Astrocyte (in vitro differentiated cells and primary cell): ENCODE measurements at regions not wholly inside any gene's neighbourhood (a gene's known extent, or its start where the extent isn't known, plus 50 kb on each side); places are given as distances from the start of the nearest gene placed in this dataset.

Experiments used
- DNase-seq: peaks from one replicate; pipeline ENCODE4 v3.0.0-alpha.2; 2010; ENCODE audit warnings: low read depth
- FAIRE-seq: peaks from 2 replicates; lab custom pipeline; 2011; peaks lifted over from hg19 to GRCh38; lab: Jason Lieb, UNC
- H2AFZ ChIP-seq: 2 replicates; pipeline ENCODE4 v1.6.0; 2012; ENCODE audit warnings: low read depth, low read length, inconsistent platforms
- H3K27ac ChIP-seq: 2 replicates; pipeline ENCODE4 v1.5.1; 2011; ENCODE audit warnings: low read depth, low read length, inconsistent platforms
- H3K27me3 ChIP-seq: 2 replicates; pipeline ENCODE4 v1.6.0; 2011; ENCODE audit warnings: low read length, inconsistent platforms; ENCODE audit not compliant: insufficient read depth
- H3K36me3 ChIP-seq: 2 replicates; pipeline ENCODE4 v1.5.1; 2011; ENCODE audit warnings: low read length, inconsistent platforms; ENCODE audit not compliant: insufficient read depth
- H3K4me1 ChIP-seq: 2 replicates; pipeline ENCODE4 v1.5.1; 2011; ENCODE audit warnings: low read length, inconsistent platforms; ENCODE audit not compliant: insufficient read depth
- H3K4me2 ChIP-seq: 2 replicates; pipeline ENCODE4 v1.6.0; 2012; ENCODE audit warnings: low read length, inconsistent platforms
- H3K4me3 ChIP-seq: 2 replicates; pipeline ENCODE4 v1.5.1; 2011; ENCODE audit warnings: low read depth, mild to moderate bottlenecking, low read length, inconsistent platforms; ENCODE audit not compliant: insufficient read depth
- H3K79me2 ChIP-seq: 2 replicates; pipeline ENCODE4 v1.6.0; 2012; ENCODE audit warnings: mild to moderate bottlenecking, low read length, inconsistent platforms; ENCODE audit not compliant: insufficient read depth
- H3K9ac ChIP-seq: 2 replicates; pipeline ENCODE4 v1.6.0; 2012; ENCODE audit warnings: mild to moderate bottlenecking, low read length, inconsistent platforms
- H3K9me3 ChIP-seq: 2 replicates; pipeline ENCODE4 v1.5.1; 2012; ENCODE audit warnings: low read depth, mild to moderate bottlenecking, low read length, inconsistent platforms; ENCODE audit not compliant: insufficient read depth
- H4K20me1 ChIP-seq: 2 replicates; pipeline ENCODE4 v1.6.0; 2012; ENCODE audit warnings: low read length, inconsistent platforms; ENCODE audit not compliant: insufficient read depth
- H3K27ac Mint-ChIP-seq: one replicate; pipeline ENCODE4 v1.8.0; 2021; ENCODE audit warnings: mild to moderate bottlenecking, mixed read lengths; ENCODE audit not compliant: unreplicated experiment
- H3K27me3 Mint-ChIP-seq: one replicate; pipeline ENCODE4 v1.8.0; 2021; ENCODE audit warnings: low read depth, mixed read lengths; ENCODE audit not compliant: unreplicated experiment
- H3K36me3 Mint-ChIP-seq: one replicate; pipeline ENCODE4 v1.8.0; 2021; ENCODE audit warnings: low read depth, mixed read lengths; ENCODE audit not compliant: unreplicated experiment
- H3K4me1 Mint-ChIP-seq: one replicate; pipeline ENCODE4 v1.8.0; 2021; ENCODE audit warnings: low read depth, mixed read lengths; ENCODE audit not compliant: unreplicated experiment
- H3K4me3 Mint-ChIP-seq: one replicate; pipeline ENCODE4 v1.8.0; 2021; ENCODE audit warnings: mild to moderate bottlenecking, moderate library complexity, mixed read lengths; ENCODE audit not compliant: unreplicated experiment
- H3K9me3 Mint-ChIP-seq: one replicate; pipeline ENCODE4 v1.8.0; 2021; ENCODE audit warnings: mild to moderate bottlenecking, mixed read lengths; ENCODE audit not compliant: unreplicated experiment
- EZH2 ChIP-seq: IDR thresholded peaks from 2 replicates; pipeline ENCODE4 v1.6.1; 2012; ENCODE audit warnings: mild to moderate bottlenecking, low read length, inconsistent platforms; ENCODE audit not compliant: insufficient read depth
- TF ChIP-seq, protein P1 (sequence below): IDR thresholded peaks from 2 replicates; pipeline ENCODE4 v1.5.1; 2011; ENCODE audit warnings: low read depth, mild to moderate bottlenecking, inconsistent platforms, low read length, moderate library complexity; ENCODE audit not compliant: insufficient read depth

- H3K36me3 ChIP-seq: no peaks in the 10 kb centered on the region
- H3K4me2 ChIP-seq: no peak overlapping the region
- Mint-ChIP-seq H3K27ac (no peak overlapping the region), H3K27me3 (no peaks in the 10 kb centered on the region), H3K4me3 (no peak overlapping the region), H3K36me3 (no peaks in the 10 kb centered on the region), H3K4me1 (no peaks in the 10 kb centered on the region), H3K9me3 (no peaks in the 10 kb centered on the region)
- no peak overlapping the region for H3K27ac ChIP-seq
- FAIRE-seq: no peak
- DNase-seq: no peak
- H3K4me3 ChIP-seq: no peak overlapping the region
- no peaks in the 10 kb centered on the region for H3K27me3 ChIP-seq
- H3K9me3 ChIP-seq: no peaks in the 10 kb centered on the region
- H3K79me2 ChIP-seq: no peaks in the 10 kb centered on the region
- TF ChIP-seq, protein P1, sequence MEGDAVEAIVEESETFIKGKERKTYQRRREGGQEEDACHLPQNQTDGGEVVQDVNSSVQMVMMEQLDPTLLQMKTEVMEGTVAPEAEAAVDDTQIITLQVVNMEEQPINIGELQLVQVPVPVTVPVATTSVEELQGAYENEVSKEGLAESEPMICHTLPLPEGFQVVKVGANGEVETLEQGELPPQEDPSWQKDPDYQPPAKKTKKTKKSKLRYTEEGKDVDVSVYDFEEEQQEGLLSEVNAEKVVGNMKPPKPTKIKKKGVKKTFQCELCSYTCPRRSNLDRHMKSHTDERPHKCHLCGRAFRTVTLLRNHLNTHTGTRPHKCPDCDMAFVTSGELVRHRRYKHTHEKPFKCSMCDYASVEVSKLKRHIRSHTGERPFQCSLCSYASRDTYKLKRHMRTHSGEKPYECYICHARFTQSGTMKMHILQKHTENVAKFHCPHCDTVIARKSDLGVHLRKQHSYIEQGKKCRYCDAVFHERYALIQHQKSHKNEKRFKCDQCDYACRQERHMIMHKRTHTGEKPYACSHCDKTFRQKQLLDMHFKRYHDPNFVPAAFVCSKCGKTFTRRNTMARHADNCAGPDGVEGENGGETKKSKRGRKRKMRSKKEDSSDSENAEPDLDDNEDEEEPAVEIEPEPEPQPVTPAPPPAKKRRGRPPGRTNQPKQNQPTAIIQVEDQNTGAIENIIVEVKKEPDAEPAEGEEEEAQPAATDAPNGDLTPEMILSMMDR: no peak
- no peak for TF ChIP-seq EZH2
- H4K20me1 ChIP-seq: no peaks in the 10 kb centered on the region
- no peak overlapping the region for H2AFZ ChIP-seq
- H3K9ac ChIP-seq: no peak overlapping the region
- no peaks in the 10 kb centered on the region for H3K4me1 ChIP-seq
Measured at GRCh38 chr5:17709011-17709710, 74.9 kb downstream of the TAF11L14 start.

DNA sequence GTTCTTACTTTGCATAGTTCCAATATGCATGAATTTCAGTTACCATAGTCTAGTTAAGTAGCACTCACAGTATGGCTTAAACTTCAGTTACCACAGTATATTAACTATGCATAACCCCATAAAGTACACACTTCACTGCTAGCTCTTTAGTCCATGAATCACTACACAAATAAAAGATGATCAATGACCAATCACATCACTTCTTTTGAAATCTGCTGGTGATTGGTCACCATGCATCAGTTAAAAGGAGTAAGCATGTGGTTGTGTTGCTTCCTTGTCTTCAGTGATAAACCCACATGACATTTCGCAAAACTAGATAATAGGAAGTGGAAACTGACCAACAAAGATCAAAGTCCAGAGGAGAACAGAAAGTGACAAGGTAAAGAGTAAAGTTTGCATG is 79.0 kb downstream of the TAF11L14 start:
- DNase-seq (no peak), FAIRE-seq (peak; percentile 89)
- no peaks in the 10 kb centered on the region for H3K79me2 ChIP-seq
- no peak overlapping the region for H3K4me3 ChIP-seq
- H3K27me3 ChIP-seq: no peaks in the 10 kb centered on the region
- no peak overlapping the region for H3K27ac Mint-ChIP-seq
- no peak overlapping the region for H3K4me3 Mint-ChIP-seq
- H3K36me3 Mint-ChIP-seq: no peaks in the 10 kb centered on the region
- H3K4me1 Mint-ChIP-seq: no peaks in the 10 kb centered on the region
- H3K27ac ChIP-seq: no peak overlapping the region
- H3K9ac ChIP-seq: no peak overlapping the region
- H3K4me2 ChIP-seq: no peak overlapping the region
- no peaks in the 10 kb centered on the region for H4K20me1 ChIP-seq
- H2AFZ ChIP-seq: no peak overlapping the region
- no peaks in the 10 kb centered on the region for H3K27me3 Mint-ChIP-seq
- H3K36me3 ChIP-seq: no peaks in the 10 kb centered on the region
- no peaks in the 10 kb centered on the region for H3K9me3 Mint-ChIP-seq
- H3K4me1 ChIP-seq: no peaks in the 10 kb centered on the region
- H3K9me3 ChIP-seq: no peaks in the 10 kb centered on the region
- TF ChIP-seq, protein P1: no peak
- no peak for TF ChIP-seq EZH2

DNA sequence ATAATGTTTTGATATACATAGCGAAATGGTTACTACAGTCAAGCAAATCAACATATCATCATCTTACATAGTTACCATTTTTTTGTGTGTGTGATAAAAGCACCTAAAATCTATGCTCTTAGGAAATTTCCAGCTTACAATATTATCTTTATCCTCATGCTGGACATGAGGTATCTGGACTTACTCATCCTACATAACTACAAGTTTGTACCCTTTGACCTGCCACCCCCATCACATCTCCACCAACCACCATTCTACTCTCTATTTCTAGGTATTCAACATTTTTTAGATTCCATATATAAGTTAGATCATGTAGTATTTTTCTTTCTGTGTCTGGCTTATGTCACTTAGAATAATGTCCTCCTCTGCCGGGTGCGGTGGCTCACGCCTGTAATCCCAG is 79.9 kb downstream of the TAF11L14 start:
- no peak overlapping the region for H2AFZ ChIP-seq
- H3K9me3 Mint-ChIP-seq: no peaks in the 10 kb centered on the region
- FAIRE-seq (no peak), DNase-seq (no peak)
- no peak overlapping the region for H3K4me2 ChIP-seq
- H3K4me3 ChIP-seq: no peak overlapping the region
- H3K9ac ChIP-seq: no peak overlapping the region
- no peaks in the 10 kb centered on the region for H3K4me1 ChIP-seq
- no peaks in the 10 kb centered on the region for H3K27me3 Mint-ChIP-seq
- no peaks in the 10 kb centered on the region for H3K9me3 ChIP-seq
- no peak overlapping the region for H3K27ac ChIP-seq
- H3K79me2 ChIP-seq: no peaks in the 10 kb centered on the region
- no peaks in the 10 kb centered on the region for H3K27me3 ChIP-seq
- no peak overlapping the region for H3K4me3 Mint-ChIP-seq
- H3K27ac Mint-ChIP-seq: no peak overlapping the region
- no peaks in the 10 kb centered on the region for H3K36me3 Mint-ChIP-seq
- H4K20me1 ChIP-seq: no peaks in the 10 kb centered on the region
- H3K4me1 Mint-ChIP-seq: no peaks in the 10 kb centered on the region
- H3K36me3 ChIP-seq: no peaks in the 10 kb centered on the region
- TF ChIP-seq EZH2: no peak
- TF ChIP-seq, protein P1: no peak
